HG02981 (cell line): ENCODE measurements at regions not wholly inside any gene's neighbourhood (a gene's known extent, or its start where the extent isn't known, plus 50 kb on each side); places are given as distances from the start of the nearest gene placed in this dataset.

Source experiments
- ATAC-seq: cut with Tn5 transposase; IDR thresholded peaks from one replicate; pipeline ENCODE4 v1.9.1; 2021; ENCODE audit warnings: mild to moderate bottlenecking, moderate library complexity; ENCODE audit not compliant: unreplicated experiment

DNA sequence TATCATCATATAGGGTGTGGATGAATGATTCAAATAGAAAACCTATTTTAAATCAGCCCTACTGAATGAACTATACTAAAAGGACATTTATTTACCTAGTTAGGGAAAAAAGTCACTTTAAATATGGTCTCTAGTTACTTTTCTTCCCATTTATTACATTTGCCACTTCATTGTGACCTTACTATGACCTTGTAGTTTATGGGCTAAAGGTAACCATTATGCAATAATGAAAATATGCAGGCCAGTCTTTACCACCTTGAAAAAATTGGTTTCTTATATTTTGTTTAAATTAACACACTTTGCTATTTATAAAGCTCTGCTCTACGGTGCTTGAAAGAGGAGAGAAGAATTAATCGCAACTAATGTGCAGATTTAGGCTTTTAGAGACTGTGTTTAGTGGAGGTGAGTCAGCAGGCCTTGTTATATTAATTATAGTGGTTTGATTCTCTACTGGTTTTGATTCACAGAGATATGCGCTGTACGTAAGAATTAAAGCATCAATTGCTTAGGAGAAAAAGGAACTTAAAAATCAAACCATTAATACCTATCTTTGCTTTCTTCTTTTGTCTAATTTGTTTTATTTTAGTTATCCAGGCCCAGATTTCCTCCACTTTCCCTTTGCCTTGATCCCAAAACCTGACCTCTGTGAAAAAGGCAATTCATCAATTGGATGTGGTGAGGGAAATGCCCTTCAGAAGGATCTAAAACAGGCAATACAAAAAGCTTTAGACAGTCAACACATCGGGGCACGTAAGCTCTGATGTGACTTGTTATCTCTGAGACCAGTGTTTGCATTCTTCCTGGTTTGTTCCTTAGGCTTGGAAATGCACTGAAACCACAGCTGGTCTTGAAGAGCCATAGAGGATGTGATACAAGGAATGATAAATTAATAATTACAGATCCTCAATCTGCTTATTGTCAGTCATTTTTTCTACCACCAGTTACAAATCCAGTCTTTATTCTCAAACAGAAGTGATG, 141.2 kb upstream of the HDAC9 start:
- no peak for ATAC-seq

DNA sequence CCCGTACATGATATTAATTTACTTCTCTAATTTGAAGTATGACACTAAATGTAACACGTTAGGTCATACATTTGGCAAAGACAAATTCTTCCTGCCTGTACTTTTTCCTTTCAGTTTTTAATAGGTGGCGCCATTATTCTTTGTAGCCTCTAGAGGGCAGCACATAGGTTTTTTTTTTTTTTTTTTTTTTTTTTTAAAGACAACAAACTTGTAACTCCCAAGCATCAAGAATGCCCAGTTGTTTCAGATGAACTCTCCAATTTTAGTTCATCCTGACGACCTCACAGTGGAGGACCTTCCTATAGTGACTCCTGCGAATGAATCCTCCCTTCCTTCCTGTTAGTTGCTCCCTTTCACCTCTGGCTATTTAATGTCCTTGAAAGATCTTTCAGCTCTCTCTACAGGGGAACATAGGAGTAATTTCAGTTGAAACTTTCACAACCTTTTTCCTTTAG, 139.3 kb upstream of the HDAC9 start:
- no peak for ATAC-seq

DNA sequence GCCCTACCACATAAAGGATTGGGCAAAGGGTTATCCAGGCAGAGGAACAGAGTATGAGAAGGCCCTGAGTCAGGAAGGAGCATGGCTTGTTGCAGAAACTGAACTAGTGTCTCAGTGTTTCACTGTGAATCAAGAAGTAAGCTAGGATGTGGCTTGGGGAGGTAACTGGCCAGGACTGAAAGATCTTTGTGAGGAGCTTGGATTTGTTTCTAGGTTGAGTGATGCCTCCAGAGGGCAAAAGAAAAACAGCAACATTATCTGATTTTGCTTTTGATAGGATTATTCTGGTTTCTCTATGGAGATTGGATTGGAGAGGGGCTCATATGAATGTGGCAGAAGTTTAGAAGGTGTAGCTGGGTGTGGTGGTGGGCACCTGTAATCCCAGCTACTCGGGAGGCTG, 137.9 kb upstream of the HDAC9 start:
- peak; percentile 46 for ATAC-seq

DNA sequence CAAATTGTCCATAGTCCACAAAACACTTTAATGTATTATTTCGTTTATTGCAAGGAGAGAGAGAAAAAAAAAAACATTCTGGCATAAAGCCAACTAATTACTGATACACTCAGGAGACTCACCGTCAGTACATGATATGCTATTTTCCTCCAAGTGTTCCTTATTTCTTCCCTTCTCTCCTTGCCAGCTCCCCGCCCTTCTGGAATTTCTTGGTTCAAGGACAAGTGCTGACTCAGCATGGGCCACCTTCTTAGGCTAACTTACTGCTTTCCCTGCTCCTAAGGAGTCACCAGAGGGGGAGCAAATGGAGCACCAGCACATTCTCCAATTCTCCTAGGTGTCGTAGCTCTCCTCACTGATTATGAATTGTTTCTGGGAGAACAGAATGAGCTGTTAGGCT, 133.8 kb upstream of the HDAC9 start:
- ATAC-seq, result no peak

DNA sequence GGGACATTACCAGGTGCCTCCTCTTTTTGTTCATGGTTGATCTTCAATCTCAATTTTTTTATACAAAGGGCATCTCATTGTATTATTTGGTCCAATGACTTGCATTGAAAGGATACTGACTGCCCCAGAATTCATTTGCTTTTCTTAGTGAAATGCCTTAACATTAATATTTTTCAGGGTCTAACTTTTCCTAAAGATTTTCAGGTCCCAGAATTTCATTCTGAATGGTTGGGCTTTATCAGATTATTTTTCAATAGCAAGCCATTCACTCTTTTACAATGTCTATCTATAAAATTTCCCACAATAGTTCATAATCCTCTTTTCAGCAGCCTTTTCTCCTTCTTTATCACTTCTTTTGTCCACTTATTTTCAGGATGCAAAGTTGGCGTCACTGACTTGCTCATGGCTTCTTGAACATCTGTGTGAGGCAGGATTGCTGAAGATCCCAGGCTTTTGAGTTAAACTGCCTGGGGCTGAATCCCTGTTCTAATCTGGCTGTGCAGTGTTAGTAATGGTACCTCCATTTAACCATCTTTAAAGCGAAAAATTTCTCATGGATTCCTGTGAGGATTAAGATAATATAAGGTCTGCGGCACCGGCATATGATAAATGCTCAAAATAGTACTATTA, 131.7 kb upstream of the HDAC9 start:
- no peak for ATAC-seq

DNA sequence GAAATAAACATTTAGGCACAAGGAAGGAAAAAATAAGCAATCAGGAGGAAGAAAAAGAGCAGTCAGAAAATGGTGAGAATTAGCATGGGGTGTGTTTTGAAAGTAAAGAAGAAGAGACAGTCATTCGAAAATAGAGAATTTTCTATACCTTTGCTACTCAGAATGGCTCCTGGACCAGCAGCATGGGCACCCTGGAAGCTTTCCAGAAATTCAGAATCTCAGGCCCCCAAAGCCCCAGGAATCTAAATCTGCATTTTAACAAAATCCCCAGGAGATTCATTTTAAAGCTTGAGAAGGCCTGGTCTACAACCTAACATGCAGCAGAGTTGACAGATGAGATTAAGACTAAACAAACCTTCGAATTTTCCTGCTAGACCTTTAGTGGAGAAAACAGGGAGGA, 131.2 kb upstream of the HDAC9 start:
- ATAC-seq, result no peak

DNA sequence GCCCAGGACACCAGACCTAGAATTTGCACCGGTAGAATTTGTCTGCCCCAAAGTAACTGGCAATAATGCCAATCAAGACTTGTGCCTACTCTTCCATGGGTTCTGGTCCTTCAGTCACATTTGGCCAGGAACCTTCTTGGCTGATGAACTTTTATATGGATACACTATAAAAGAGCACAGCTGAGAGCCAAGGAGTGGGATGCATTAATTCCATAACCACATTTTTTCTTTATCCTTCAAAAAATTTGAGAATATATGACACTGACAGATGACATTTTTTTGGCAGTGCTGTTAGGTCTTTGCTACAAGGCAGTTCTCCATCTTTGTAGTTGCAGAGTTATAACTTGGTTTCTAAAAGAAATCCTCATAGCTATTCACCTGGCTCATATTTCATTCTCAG, 129.2 kb upstream of the HDAC9 start:
- no peak for ATAC-seq

DNA sequence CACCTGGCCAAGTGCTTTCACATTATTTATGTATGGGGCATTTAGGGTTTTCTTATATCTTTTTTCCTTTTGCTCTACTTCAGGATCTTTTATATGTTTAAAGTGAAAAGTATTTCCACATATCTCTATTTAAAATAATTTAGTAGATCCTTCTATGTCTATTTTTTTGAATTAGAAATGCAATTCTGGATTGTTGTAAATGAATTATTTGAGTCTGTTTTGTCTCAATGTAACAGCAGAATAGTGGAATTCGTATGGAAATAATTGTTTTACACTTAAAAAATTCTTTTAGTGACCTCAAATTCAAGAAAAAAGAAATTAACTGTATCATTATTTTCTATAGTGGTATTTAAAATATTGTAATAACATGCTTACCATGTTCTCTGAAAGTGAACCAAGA, 126.5 kb upstream of the HDAC9 start:
- ATAC-seq, result no peak

DNA sequence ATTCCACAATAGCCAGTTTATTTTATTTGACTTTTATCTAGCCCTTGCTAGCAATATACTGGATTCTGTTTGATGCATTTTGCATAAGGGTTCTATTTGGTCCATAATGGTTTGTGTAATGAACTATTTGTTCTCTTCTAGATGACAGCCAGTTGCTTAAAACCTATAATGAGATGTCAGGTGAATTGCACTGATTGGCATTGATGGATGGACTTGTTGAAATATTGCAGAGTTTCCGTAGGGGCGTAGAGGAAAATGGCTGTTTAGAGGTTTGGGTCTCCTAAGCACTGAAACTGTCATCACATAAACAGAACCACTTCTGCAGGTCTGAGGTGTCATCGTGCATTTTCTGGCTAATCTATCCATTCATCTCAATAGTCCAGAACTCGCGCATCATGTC, 124.9 kb upstream of the HDAC9 start:
- no peak for ATAC-seq

DNA sequence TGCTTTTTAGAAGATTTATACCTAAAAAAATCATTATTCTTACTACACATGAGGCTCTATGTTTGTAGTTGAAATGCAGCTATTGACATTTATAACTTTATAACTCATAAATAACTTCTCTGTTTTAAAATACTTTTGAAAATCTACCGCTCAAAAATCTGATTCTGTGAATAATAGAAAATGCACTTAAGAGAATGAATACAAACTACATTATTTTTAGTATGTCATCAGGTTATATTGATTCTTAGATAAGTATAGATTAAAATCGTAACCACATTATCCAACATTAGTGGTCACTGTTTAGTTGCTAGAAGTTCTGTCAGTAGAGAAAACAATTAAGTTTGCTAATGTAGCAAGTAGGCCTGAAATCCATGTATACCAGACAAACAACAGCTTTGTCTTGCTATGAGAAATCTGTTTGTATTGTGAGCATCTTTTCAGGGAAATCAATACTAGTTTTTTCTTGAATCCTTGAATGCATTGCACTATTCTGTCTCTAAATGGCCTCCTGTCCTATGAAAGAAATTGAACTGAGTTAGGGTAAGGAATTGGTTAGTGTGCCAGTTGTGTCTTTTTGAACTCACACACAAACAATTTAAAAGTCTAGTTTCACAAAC, 116.5 kb upstream of the HDAC9 start:
- no peak for ATAC-seq

DNA sequence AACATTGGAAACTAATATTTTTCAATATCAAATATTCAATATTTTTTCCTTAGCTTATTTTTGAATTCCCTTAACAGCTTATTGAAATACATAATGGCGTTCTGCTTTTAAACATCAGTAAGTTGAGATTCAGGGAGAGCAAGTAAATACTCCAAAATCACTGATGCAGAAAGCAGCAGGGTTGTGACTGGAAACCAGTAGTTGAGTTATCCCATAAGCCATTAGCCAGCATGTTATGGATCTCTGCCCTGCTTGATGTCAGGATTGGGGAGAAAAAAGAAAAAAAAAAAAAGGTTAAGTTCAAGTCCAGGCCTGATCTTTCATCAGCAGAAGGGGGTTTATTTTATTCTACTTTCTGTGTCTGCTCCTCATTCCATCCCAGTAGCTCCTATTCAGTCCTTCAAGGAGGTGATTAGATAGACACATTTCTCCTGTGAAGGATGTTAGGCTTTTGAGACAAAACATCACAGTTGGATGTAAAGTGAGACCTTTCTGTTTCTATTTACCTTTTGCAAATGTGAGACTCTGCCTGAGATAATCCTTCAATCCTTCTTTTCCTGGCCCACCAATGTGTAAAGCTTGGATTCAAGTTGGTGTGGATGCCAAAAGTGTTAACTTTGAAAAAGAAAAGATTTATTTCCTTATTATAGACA, 110.9 kb upstream of the HDAC9 start:
- ATAC-seq, result no peak

DNA sequence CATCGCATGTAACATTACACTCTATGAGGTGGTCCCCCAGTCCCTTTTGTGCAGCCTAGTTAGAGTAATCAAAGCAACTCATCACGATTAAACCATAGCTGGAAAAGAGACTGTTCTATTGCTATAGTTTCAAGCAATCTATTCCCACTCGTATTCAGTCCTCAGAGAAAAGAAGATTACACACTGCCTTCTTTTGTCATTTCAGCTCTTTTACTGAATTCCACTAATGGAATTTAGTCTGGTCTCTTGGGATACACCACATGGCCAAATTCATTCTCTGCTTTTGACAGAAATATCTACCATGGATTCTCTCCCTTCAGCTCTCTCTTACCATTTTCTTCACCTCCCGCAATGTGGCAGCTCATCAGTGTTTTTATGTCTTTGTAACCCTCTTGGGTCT, 108.9 kb upstream of the HDAC9 start:
- ATAC-seq, result no peak

DNA sequence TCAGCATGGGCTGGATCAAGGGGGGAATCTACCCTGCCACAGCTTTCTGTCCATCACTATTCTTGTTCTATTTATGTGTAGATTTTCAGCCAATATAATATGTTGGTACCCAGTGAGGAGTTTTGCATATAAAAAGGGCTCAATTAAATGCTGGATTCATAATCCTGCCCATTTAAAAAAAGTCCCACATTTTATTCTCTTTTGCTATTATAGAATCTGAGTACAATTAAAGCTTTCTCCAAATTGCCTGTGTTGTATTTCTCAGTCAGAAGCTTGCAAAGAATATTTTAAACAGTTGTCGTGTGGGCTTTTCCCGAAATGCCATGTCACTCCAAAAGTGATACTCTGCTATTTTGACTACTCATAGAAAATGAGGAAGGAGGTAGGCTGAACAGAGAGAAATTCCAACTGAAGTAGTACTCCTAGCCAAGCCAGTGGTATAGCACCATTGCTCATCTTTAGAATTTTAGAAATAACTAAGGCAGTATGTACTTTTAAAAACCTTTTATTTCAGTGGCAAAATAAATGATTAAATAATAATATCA, 108.3 kb upstream of the HDAC9 start:
- no peak for ATAC-seq

DNA sequence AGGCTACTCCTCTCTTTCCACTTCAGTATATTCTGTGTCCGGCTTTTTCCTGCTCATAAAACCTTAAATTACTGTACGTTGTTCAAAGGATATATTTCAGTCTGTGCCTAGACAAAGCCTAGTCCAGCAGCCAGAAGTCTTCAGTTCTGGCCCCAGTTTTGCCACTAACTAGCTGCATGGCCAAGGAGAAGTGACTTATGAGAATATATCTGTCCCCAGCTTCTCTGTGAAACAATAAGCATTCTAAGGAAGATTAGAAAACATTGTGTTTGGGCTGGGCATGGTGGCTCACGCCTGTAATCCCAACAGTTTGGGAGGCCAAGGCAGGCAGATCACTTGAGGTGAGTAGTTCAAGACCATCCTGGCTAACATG, 105.0 kb upstream of the HDAC9 start:
- peak; percentile 35 for ATAC-seq

DNA sequence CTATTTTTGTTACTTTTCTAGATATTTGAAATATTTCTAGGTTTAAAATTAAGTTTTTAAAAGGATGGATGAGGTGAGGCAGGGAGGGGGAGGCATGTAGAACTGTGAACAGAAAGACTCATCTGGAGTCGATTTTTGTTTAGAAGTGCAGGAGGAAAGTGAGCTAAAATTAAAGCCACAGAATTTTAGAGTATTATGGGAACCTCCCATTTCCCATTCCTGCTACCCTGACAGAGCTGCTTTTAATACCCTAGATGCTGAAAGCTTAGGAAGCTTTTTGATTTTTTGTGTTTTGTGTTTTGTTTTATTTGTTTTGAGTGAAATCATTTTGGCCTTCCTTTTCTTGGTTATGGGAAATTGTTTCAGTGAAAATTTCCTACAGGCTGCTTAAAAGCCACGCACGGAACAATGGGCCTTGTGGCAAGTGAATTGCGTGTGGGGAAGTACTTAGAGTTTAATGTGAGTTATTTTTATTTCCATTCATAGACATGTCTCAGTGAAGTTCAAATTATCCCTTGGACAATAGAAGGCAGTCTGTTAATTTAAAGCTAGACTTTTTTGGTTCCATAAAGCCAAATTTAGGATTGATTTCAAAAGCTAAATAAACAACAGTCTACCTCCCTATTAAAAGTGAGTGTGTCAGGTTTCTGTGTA, 102.0 kb upstream of the HDAC9 start:
- no peak for ATAC-seq

DNA sequence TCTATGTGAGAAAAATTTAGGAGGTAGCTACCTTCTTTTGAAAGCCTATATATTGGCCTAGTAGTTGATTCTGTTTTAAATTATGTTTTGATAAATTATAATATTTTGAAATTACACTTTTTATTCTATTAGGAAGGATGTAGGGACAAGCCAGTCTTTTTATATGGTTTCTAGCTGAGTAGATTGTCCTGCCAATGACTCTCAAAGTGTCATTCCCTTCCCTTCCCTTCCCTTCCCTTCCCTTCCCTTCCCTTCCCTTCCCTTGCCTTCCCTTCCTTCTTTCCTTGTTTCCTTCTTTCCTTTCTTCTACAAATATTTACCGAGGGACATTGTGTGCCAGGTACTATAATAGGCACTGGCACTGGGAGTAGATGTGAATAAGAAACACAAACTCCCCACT, 99.7 kb upstream of the HDAC9 start:
- ATAC-seq, result no peak

DNA sequence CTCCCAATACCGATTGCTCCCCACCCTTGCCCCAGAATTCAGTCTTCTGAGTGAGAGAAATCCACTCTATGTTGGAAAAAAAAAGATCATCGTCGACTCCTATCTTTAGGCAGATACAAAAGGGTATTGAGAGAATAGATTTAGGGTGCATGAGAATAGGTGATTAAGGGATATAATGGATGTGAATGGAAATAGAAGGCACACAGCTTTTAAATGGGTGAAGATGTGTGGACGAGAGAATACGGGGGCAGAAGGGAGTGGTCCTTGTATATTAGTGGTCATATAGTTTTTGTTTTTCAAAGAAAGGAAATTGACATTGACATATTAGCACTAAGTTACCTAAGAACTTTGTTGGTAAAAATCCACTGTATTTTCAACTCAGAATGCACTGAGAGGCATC, 98.6 kb upstream of the HDAC9 start:
- no peak for ATAC-seq

DNA sequence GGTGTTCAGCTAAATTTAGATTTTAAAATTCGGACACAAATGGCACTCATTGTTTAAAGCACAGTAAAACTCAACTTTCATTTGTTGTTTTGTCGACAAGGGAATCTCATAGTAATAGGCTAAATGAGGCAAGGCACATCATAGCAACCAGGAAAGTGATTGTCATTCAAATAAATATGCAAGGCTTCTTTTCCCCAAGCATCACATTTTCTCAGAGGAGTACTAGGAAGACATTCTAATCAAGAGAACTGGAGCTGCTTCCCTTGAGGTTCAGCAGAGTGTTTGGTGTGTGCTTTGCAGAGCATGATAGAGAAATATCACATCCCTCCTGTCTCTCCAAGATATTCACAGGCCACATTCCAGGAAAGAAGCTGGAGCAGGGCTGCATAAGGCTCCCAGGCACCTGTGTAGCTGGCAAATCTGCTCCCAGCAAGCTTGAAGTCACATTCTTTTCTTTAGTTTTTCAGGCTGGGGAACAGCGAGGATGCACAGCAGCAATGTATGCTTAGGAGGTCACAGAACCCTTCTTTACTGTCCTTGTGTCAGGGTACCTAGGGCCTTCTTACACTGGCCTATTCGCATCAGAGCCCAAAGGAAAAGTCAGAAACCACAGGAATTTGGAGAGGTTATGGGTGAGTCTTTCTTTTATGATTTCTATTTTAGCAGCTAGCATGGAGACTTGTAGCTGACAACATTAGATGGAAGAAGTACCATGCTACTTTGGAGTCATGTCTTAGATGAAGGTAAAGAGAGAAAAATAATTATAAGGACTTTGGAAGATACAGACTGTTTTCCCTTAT, 95.9 kb upstream of the HDAC9 start:
- ATAC-seq, result no peak

DNA sequence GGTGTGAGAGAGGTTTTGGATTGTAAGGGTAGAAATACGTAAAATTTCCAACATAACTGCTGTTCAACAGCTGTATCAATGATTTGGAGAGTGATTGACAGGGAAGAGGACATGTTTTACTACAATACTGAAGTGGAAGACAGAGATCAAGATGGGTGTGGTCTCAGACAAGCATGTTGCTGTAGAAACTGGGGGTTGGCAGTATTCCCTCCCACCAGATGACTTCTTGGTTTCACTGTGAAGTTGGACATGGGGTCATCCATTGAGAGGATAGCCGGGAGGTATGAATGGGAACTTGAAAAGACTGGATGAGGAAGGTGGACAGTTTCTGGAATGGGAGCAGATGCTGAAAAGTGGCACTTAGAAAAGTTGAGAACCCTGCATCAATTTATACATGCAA, 95.3 kb upstream of the HDAC9 start:
- no peak for ATAC-seq

DNA sequence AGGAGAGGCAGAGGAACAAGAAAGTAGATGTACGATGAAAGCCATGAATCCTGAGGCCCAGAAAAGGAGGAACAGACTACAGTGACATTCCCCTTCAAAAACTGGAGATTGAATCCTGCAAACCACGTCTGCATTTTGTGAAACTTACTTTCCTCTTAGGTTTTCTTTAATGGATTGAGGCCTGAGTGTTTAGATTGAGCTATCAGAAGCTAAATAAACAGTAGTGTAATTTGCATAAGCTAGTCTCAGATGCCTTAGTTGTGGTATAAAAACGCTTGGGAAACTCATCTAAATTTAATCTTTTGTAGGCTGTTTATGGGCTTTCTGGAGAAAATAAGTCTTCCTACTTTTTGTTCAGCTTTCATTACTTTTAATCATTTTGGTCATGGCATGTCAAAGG, 94.8 kb upstream of the HDAC9 start:
- no peak for ATAC-seq
